ENCODE measurements at regions not wholly inside any gene's neighbourhood (a gene's known extent, or its start where the extent isn't known, plus 50 kb on each side); places are given as distances from the start of the nearest gene placed in this dataset.

- Histone ChIP-seq H3K4me3 (no peak overlapping the region), H3K36me3 (no peaks in the 10 kb centered on the region), H3K4me1 (no peaks in the 10 kb centered on the region), H3K27ac (no peak overlapping the region), H3K9me3 (peaks cover 0 to 2% of the 10 kb centered on the region in 2 donors), H3K27me3 (peaks cover 0 to 68% of the 10 kb centered on the region in 2 donors)
- ATAC-seq (no peak), DNase-seq (no peak)
- TF ChIP-seq, protein P1, sequence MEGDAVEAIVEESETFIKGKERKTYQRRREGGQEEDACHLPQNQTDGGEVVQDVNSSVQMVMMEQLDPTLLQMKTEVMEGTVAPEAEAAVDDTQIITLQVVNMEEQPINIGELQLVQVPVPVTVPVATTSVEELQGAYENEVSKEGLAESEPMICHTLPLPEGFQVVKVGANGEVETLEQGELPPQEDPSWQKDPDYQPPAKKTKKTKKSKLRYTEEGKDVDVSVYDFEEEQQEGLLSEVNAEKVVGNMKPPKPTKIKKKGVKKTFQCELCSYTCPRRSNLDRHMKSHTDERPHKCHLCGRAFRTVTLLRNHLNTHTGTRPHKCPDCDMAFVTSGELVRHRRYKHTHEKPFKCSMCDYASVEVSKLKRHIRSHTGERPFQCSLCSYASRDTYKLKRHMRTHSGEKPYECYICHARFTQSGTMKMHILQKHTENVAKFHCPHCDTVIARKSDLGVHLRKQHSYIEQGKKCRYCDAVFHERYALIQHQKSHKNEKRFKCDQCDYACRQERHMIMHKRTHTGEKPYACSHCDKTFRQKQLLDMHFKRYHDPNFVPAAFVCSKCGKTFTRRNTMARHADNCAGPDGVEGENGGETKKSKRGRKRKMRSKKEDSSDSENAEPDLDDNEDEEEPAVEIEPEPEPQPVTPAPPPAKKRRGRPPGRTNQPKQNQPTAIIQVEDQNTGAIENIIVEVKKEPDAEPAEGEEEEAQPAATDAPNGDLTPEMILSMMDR (IDR thresholded peaks at IDR 0.05): no peak
- intact Hi-C loops (cut with DNase I): no loop called here
Observed at GRCh38 chr22:47620391-47620790, 857.9 kb downstream of the TBC1D22A start.

GRCh38 chr22:47619631-47620030, 857.2 kb downstream of the TBC1D22A start:
- Histone ChIP-seq H3K9me3 (peaks cover 0 to 2% of the 10 kb centered on the region in 2 donors), H3K4me1 (no peaks in the 10 kb centered on the region), H3K27me3 (peaks cover 0 to 68% of the 10 kb centered on the region in 2 donors), H3K36me3 (no peaks in the 10 kb centered on the region), H3K4me3 (no peak overlapping the region), H3K27ac (no peak overlapping the region)
- DNase-seq (no peak), ATAC-seq (no peak)
- intact Hi-C loops (cut with DNase I): no loop called here
- TF ChIP-seq, protein P1 (IDR thresholded peaks at IDR 0.05): no peak

GRCh38 chr22:47618180-47619010, 855.9 kb downstream of the TBC1D22A start:
- intact Hi-C loops (cut with DNase I): no loop called here
- no peak overlapping the region for H3K4me3 ChIP-seq
- peaks cover 0 to 2% of the 10 kb centered on the region in 2 donors for H3K9me3 ChIP-seq
- no peaks in the 10 kb centered on the region for H3K4me1 ChIP-seq
- DNase-seq (no peak), ATAC-seq (no peak)
- H3K27ac ChIP-seq: no peak overlapping the region
- H3K36me3 ChIP-seq: no peaks in the 10 kb centered on the region
- TF ChIP-seq, protein P1 (IDR thresholded peaks at IDR 0.05): no peak
- peaks cover 0 to 63% of the 10 kb centered on the region in 2 donors for H3K27me3 ChIP-seq

- H3K4me3 ChIP-seq: no peak overlapping the region
- peaks cover 0 to 2% of the 10 kb centered on the region in 2 donors for H3K9me3 ChIP-seq
- H3K4me1 ChIP-seq: no peaks in the 10 kb centered on the region
- no peaks in the 10 kb centered on the region for H3K36me3 ChIP-seq
- no peak overlapping the region for H3K27ac ChIP-seq
- intact Hi-C loops (cut with DNase I): no loop called here
- DNase-seq: no peak
- peaks cover 0 to 51% of the 10 kb centered on the region in 2 donors for H3K27me3 ChIP-seq
- TF ChIP-seq, protein P1 (IDR thresholded peaks at IDR 0.05): no peak
- ATAC-seq: no peak
Observed at GRCh38 chr22:47617186-47617585, 854.7 kb downstream of the TBC1D22A start.

GRCh38 chr22:47616396-47617020, 854.1 kb downstream of the TBC1D22A start:
- no peak for DNase-seq
- TF ChIP-seq, protein P1 (IDR thresholded peaks at IDR 0.05): no peak
- no peak overlapping the region for H3K27ac ChIP-seq
- H3K36me3 ChIP-seq: no peaks in the 10 kb centered on the region
- intact Hi-C loops (cut with DNase I): no loop called here
- H3K4me1 ChIP-seq: no peaks in the 10 kb centered on the region
- H3K9me3 ChIP-seq: peaks cover 0 to 2% of the 10 kb centered on the region in 2 donors
- H3K27me3 ChIP-seq: peaks cover 0 to 48% of the 10 kb centered on the region in 2 donors
- no peak overlapping the region for H3K4me3 ChIP-seq
- no peak for ATAC-seq

All from left lung (tissue), 4 donors.